OCI-LY3 (cell line): ENCODE measurements at regions not wholly inside any gene's neighbourhood (a gene's known extent, or its start where the extent isn't known, plus 50 kb on each side); places are given as distances from the start of the nearest gene placed in this dataset.

Experiments used
- H2AFZ ChIP-seq: fragments of 200-600, 300-600 bp; shearing (Covaris generic); 2 replicates; pipeline ENCODE4 v1.6.0; 2014; ENCODE audit warnings: antibody characterized with exemption, low read depth, low read length
- H3K27ac ChIP-seq: fragments of 200-600, 300-600 bp; sonication (generic); 2 replicates; pipeline ENCODE4 v1.5.1; 2014; ENCODE audit warnings: mild to moderate bottlenecking, low read length, moderate library complexity, mixed read lengths
- H3K27me3 ChIP-seq: fragments of 200-600, 300-600 bp; sonication (generic); 2 replicates; pipeline ENCODE4 v1.6.1; 2014; ENCODE audit warnings: low read depth, low read length, mixed read lengths
- H3K36me3 ChIP-seq: fragments of 200-600, 300-600 bp; sonication (generic); replicated peaks from 2 replicates; pipeline ENCODE3; 2014; ENCODE audit warnings: low read depth, low read length, mixed read lengths
- H3K4me1 ChIP-seq: fragments of 300-600, 200-600 bp; sonication (generic); 2 replicates; pipeline ENCODE4 v1.6.1; 2014; ENCODE audit warnings: low read length, mixed read lengths
- H3K4me2 ChIP-seq: fragments of 200-600, 300-600 bp; sonication (generic); 2 replicates; pipeline ENCODE4 v1.6.1; 2014; ENCODE audit warnings: low read length, mixed read lengths
- H3K4me3 ChIP-seq: fragments of 300-600, 200-600 bp; sonication (generic); 2 replicates; pipeline ENCODE4 v1.5.1; 2014; ENCODE audit warnings: antibody characterized with exemption, mild to moderate bottlenecking, low read length, moderate library complexity
- H3K79me2 ChIP-seq: fragments of 300-600, 200-600 bp; shearing (Covaris generic); 2 replicates; pipeline ENCODE4 v1.6.1; 2014; ENCODE audit warnings: mild to moderate bottlenecking, low read length, mixed read lengths
- H3K9ac ChIP-seq: fragments of 300-600, 200-600 bp; shearing (Covaris generic); 2 replicates; pipeline ENCODE4 v1.6.0; 2014; ENCODE audit warnings: mild to moderate bottlenecking, low read length, moderate library complexity
- H3K9me3 ChIP-seq: fragments of 200-600, 300-600 bp; shearing (Covaris generic); 2 replicates; pipeline ENCODE4 v1.6.1; 2014; ENCODE audit warnings: low read length, mixed read lengths; ENCODE audit not compliant: insufficient read depth
- H4K20me1 ChIP-seq: fragments of 200-600, 300-600 bp; sonication (generic); 2 replicates; pipeline ENCODE4 v1.6.1; 2016; ENCODE audit warnings: low read length, mixed read lengths; ENCODE audit not compliant: insufficient read depth
- EZH2phosphoT487 ChIP-seq: fragments of 200-600 bp; shearing (Covaris generic); IDR thresholded peaks from 2 replicates; pipeline ENCODE4 v1.6.1; 2018; ENCODE audit warnings: antibody characterized with exemption, mixed run types, low read depth
- TF ChIP-seq, protein P1 (sequence below): fragments of 200-600, 300-600 bp; sonication (generic); IDR thresholded peaks from 2 replicates; pipeline ENCODE4 v1.5.1; 2014; ENCODE audit warnings: antibody characterized with exemption, low read length, low read depth

DNA sequence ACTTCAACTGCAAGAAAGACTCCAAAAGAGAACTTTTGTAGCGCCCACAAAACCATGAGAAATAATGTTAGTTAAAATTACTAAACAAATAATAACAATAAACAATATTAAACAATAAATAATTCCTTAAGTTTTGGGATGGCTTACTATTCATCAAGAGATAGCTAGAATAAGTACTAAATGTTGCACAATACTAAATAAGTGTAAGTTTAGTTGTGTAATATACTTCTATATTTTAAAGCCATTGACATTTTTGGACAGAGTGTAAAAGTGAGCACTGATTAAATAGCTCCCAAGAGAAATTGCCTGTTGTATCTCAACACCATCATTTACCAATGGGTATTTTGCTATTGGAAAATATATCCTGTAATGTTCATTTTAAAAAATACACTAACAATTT, 166.7 kb downstream of the ALG10 start:
- no peaks in the 10 kb centered on the region for H3K9me3 ChIP-seq

DNA sequence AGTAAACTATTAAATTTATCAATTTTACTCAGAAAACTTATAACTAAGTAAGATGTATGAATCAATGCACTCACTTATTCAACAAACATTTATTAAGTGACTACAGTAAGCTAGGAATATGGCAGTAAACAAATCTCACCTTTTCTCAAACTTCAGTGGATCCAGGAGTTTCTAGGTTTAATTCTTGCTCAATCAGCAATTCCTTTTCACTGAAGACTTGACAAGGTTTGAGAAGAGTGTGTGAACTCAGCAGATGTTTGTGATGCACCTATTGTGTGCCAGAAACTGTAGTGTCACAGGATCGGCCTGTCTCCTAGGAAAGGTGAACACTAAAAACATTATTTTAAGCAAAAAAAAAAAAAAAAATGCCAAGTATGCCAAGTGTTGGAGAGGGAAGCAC, 167.8 kb downstream of the ALG10 start:
- no peaks in the 10 kb centered on the region for H3K79me2 ChIP-seq
- H3K4me3 ChIP-seq = no peak overlapping the region
- H3K4me1 ChIP-seq = no peaks in the 10 kb centered on the region
- TF ChIP-seq EZH2phosphoT487 = no peak
- TF ChIP-seq, protein P1, sequence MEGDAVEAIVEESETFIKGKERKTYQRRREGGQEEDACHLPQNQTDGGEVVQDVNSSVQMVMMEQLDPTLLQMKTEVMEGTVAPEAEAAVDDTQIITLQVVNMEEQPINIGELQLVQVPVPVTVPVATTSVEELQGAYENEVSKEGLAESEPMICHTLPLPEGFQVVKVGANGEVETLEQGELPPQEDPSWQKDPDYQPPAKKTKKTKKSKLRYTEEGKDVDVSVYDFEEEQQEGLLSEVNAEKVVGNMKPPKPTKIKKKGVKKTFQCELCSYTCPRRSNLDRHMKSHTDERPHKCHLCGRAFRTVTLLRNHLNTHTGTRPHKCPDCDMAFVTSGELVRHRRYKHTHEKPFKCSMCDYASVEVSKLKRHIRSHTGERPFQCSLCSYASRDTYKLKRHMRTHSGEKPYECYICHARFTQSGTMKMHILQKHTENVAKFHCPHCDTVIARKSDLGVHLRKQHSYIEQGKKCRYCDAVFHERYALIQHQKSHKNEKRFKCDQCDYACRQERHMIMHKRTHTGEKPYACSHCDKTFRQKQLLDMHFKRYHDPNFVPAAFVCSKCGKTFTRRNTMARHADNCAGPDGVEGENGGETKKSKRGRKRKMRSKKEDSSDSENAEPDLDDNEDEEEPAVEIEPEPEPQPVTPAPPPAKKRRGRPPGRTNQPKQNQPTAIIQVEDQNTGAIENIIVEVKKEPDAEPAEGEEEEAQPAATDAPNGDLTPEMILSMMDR = no peak
- H3K27me3 ChIP-seq = no peaks in the 10 kb centered on the region
- no peak overlapping the region for H3K4me2 ChIP-seq
- H3K9me3 ChIP-seq = no peaks in the 10 kb centered on the region
- H3K36me3 ChIP-seq = no peaks in the 10 kb centered on the region
- no peak overlapping the region for H3K27ac ChIP-seq
- no peak overlapping the region for H2AFZ ChIP-seq
- H3K9ac ChIP-seq = no peak overlapping the region
- no peaks in the 10 kb centered on the region for H4K20me1 ChIP-seq

More for the DNA sequence above, 166.7 kb downstream of the ALG10 start:
- TF ChIP-seq, protein P1 = no peak
- TF ChIP-seq EZH2phosphoT487 = no peak
- no peaks in the 10 kb centered on the region for H4K20me1 ChIP-seq
- H3K27me3 ChIP-seq = no peaks in the 10 kb centered on the region
- H3K27ac ChIP-seq = no peak overlapping the region
- H3K79me2 ChIP-seq = no peaks in the 10 kb centered on the region
- no peak overlapping the region for H3K4me3 ChIP-seq
- H3K36me3 ChIP-seq = no peaks in the 10 kb centered on the region
- H3K4me1 ChIP-seq = no peaks in the 10 kb centered on the region
- no peak overlapping the region for H3K4me2 ChIP-seq
- no peak overlapping the region for H3K9ac ChIP-seq
- H2AFZ ChIP-seq = no peak overlapping the region

DNA sequence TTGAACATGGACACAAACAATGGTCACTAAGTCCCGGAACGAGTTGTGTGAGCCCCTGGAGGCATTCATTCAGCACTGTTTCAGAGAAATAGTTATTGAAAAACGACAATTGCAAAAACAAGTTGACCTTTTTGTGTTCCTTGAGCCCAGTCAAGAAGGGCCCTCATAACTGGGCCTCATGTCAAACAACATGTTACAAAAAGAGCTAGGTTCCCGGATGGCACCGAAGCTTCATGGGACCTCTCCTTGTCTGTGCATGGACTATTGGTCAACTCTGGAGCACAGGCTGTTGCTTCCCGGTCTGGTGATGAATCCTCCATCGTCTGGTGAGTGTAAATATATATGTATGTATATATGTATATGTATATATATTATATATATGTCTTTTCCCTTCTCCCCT, 176.6 kb downstream of the ALG10 start:
- H3K9me3 ChIP-seq = no peaks in the 10 kb centered on the region
- no peak overlapping the region for H3K4me2 ChIP-seq
- H3K4me1 ChIP-seq = no peaks in the 10 kb centered on the region
- H3K36me3 ChIP-seq = no peaks in the 10 kb centered on the region
- H2AFZ ChIP-seq = no peak overlapping the region
- no peak overlapping the region for H3K27ac ChIP-seq
- H3K9ac ChIP-seq = no peak overlapping the region
- TF ChIP-seq EZH2phosphoT487 = no peak
- TF ChIP-seq, protein P1 = no peak
- no peaks in the 10 kb centered on the region for H4K20me1 ChIP-seq
- H3K79me2 ChIP-seq = no peaks in the 10 kb centered on the region
- no peaks in the 10 kb centered on the region for H3K27me3 ChIP-seq
- H3K4me3 ChIP-seq = no peak overlapping the region

DNA sequence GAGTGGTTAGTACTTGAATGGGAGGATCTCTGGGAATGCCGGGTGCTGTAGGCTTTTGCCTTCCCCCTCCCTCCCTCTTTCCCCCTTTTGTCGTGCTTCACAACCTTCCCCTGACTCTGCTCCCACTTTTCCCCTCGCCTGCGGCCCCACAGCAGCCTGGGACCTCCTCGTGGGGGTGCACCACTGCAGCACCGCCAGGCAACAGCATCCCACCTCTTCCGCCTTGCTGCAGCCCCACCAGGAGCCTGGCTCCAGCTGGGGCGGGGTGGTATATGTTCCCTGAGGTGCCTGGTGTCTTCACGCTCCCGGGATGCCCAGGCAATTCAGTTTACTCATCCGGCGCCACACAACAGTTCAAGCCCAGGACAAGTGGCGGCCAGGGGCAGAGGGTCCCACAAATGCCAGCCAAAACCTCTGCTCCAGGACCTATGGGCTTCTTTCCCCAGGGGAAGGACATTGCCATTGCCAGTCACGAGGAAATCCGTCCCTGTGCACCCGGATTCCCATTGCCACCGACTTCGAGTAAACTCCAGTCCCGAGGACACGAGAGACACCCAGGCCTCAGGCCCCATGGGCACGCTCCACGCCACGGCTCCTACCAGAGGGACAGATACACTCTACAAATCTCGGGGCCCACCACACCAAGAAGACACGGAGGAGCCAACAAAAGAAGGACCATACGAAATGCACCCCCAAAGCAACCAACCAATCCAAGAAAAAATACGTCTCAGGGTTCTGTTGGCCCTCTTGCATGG, 181.7 kb downstream of the ALG10 start:
- Histone ChIP-seq H3K4me3 (no peak overlapping the region), H3K9me3 (no peaks in the 10 kb centered on the region), H4K20me1 (no peaks in the 10 kb centered on the region), H2AFZ (no peak overlapping the region), H3K27me3 (no peaks in the 10 kb centered on the region), H3K4me2 (no peak overlapping the region), H3K79me2 (no peaks in the 10 kb centered on the region), H3K27ac (no peak overlapping the region), H3K4me1 (no peaks in the 10 kb centered on the region), H3K9ac (no peak overlapping the region), H3K36me3 (no peaks in the 10 kb centered on the region)
- TF ChIP-seq, protein P1 = no peak
- no peak for TF ChIP-seq EZH2phosphoT487
